PC-3 (cell line): ENCODE measurements at regions not wholly inside any gene's neighbourhood (a gene's known extent, or its start where the extent isn't known, plus 50 kb on each side); places are given as distances from the start of the nearest gene placed in this dataset.

Experiments used
- CTCF ChIP-seq: fragments of 300-600 bp; sonication (generic); conservative IDR thresholded peaks from 2 replicates; pipeline ENCODE4 v1.5.1; 2017; ENCODE audit warnings: antibody characterized with exemption, low read depth, mild to moderate bottlenecking, low read length
- EZH2 ChIP-seq: fragments of 300-600 bp; sonication (generic); IDR thresholded peaks from one replicate; pipeline ENCODE4 v1.6.1; 2017; ENCODE audit warnings: antibody characterized with exemption, mild to moderate bottlenecking, low read length; ENCODE audit not compliant: unreplicated experiment

- TF ChIP-seq CTCF (no peak), EZH2 (no peak)
These were observed 87.7 kb upstream of the LRP1B start for GRCh38 chr2:142218471-142218870.
